Kidney (tissue), 13 donors: ENCODE measurements at regions not wholly inside any gene's neighbourhood (a gene's known extent, or its start where the extent isn't known, plus 50 kb on each side); places are given as distances from the start of the nearest gene placed in this dataset.

Experiments used
- DNase-seq, 5 donors: peaks; one replicate each; pipeline ENCODE4 v3.0.0-alpha.2; 2013 to 2020
- FAIRE-seq: peaks from 2 replicates; lab custom pipeline; 2012; peaks lifted over from hg19 to GRCh38; lab: Jason Lieb, UNC
- H3K27ac ChIP-seq, 2 donors: one replicate each; pipeline ENCODE4 v1.7.0; 2013; ENCODE audit warnings: low read depth in 2 of 2, low read length in 2 of 2, inconsistent platforms in 1 of 2
- H3K27me3 ChIP-seq: one replicate; pipeline ENCODE4 v1.7.1; 2013; ENCODE audit warnings: low read length, inconsistent platforms; ENCODE audit not compliant: control insufficient read depth, insufficient read depth
- H3K36me3 ChIP-seq, 3 donors: one replicate each; pipeline versions ENCODE4 v1.7.0 to v1.7.1; 2013; ENCODE audit warnings: low read length in 3 of 3, control low read depth in 1 of 3, inconsistent platforms in 1 of 3; ENCODE audit not compliant: insufficient read depth in 3 of 3, control insufficient read depth in 2 of 3
- H3K4me1 ChIP-seq, 3 donors: one replicate each; pipeline versions ENCODE4 v1.7.0 to v1.7.1; 2013; ENCODE audit warnings: low read length in 3 of 3, inconsistent platforms in 1 of 3, low read depth in 1 of 3; ENCODE audit not compliant: control insufficient read depth in 2 of 3, insufficient read depth in 2 of 3
- H3K4me3 ChIP-seq, 3 donors: one replicate each; pipeline versions ENCODE4 v1.7.0 to v1.8.1; 2013; ENCODE audit warnings: low read length in 3 of 3, control low read depth in 1 of 3, inconsistent platforms in 1 of 3
- H3K9ac ChIP-seq, 3 donors: one replicate each; pipeline versions ENCODE4 v1.7.0 to v1.7.1; 2013; ENCODE audit warnings: low read length in 3 of 3, control low read depth in 1 of 3, inconsistent platforms in 1 of 3
- H3K9me3 ChIP-seq, 3 donors: one replicate each; pipeline versions ENCODE4 v1.7.0 to v1.7.1; 2013; ENCODE audit warnings: low read length in 3 of 3, control low read depth in 1 of 3, inconsistent platforms in 1 of 3; ENCODE audit not compliant: control insufficient read depth in 2 of 3, insufficient read depth in 1 of 3
- intact Hi-C: fragments of 100-400 bp; cut with DNase I; formaldehyde crosslinking; loops from one replicate; pipeline ENCODE4 v1.11.1; 2022
- TF ChIP-seq, protein P1 (sequence below): IDR thresholded peaks from 3 replicates; pipeline ENCODE4 v1.5.1; 2012; ENCODE audit warnings: mild to moderate bottlenecking, moderate library complexity, borderline replicate concordance; ENCODE audit not compliant: insufficient read depth; ENCODE audit errors: extremely low read depth
- donor health status: control.
- donor health status: control.
- donor health status: control.
- donor health status: control.
- donor health status: control.
- donor health status: DM: yes; HTN: yes; CAD: no.
- donor health status: Normal renal cell carcinoma (clear cell type).

DNA sequence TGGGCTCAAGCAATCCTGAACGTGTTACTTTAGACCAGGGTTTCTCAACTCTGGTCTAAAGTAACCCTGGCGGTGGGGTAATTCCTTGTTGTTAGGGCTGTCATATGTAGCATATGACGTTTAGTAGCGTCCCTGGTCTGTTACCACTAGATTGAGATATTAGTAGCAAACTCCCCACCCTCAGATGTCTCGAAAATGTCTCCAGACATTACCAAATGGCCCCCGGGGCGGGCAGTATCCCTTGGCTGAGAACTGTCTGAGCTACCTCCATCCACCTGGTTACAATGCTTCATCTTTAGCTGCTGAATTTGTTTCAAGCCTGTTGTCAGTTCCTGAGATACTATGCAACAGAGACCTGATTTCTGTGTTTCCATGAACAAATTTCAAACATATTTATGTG lies 56.7 kb downstream of the CLDN34 start:
- Histone ChIP-seq H3K4me3 (no peak overlapping the region), H3K9ac (no peak overlapping the region), H3K36me3 (no peaks in the 10 kb centered on the region), H3K27me3 (no peaks in the 10 kb centered on the region), H3K4me1 (peaks cover 0 to 3% (median 0%) of the 10 kb centered on the region in 3 donors), H3K9me3 (no peaks in the 10 kb centered on the region), H3K27ac (no peak overlapping the region)
- intact Hi-C loops: no loop called here
- TF ChIP-seq, protein P1, sequence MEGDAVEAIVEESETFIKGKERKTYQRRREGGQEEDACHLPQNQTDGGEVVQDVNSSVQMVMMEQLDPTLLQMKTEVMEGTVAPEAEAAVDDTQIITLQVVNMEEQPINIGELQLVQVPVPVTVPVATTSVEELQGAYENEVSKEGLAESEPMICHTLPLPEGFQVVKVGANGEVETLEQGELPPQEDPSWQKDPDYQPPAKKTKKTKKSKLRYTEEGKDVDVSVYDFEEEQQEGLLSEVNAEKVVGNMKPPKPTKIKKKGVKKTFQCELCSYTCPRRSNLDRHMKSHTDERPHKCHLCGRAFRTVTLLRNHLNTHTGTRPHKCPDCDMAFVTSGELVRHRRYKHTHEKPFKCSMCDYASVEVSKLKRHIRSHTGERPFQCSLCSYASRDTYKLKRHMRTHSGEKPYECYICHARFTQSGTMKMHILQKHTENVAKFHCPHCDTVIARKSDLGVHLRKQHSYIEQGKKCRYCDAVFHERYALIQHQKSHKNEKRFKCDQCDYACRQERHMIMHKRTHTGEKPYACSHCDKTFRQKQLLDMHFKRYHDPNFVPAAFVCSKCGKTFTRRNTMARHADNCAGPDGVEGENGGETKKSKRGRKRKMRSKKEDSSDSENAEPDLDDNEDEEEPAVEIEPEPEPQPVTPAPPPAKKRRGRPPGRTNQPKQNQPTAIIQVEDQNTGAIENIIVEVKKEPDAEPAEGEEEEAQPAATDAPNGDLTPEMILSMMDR: no peak
- DNase-seq: no peak
- FAIRE-seq: no peak

DNA sequence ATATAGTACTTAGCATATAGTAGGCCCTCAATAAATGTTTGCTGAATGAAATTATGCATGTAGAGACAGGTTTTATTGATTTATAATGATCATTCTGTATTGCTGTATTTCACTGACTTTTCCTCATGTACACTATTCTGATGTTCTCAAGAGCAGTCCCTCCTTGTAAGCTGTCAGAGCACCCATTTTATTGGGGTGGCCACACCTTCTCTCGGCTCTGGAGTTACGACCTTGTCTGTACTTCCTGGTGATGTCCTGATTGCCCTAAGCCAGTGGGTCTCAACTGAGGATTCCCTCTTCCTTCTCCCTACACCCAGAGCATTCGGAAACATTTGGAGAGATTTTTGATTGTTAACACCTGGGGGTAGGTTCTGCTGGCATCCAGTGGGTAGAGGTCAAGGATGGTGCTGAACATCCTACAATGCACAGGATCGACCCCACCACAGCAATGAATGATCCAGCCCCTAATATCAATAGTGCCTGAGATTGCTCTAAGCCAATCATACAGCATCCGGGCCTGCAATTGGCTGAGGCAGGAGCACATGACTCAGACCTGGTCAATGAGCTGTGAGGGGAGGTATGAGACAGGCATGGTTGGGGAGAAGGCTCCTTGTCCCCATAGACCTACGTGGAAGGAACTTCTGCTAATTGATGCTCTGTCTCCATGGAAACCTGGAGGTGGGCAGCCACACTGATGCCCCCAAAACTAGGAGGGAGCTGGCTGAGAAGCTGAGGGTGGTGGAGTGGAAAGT lies 58.8 kb downstream of the CLDN34 start:
- H3K4me3 ChIP-seq: no peak overlapping the region
- H3K9me3 ChIP-seq: no peaks in the 10 kb centered on the region
- no peak for FAIRE-seq
- H3K4me1 ChIP-seq: peaks cover 0 to 3% (median 0%) of the 10 kb centered on the region in 3 donors
- DNase-seq: no peak
- no peak overlapping the region for H3K27ac ChIP-seq
- H3K27me3 ChIP-seq: no peaks in the 10 kb centered on the region
- intact Hi-C loops: no loop called here
- H3K9ac ChIP-seq: no peak overlapping the region
- no peaks in the 10 kb centered on the region for H3K36me3 ChIP-seq
- TF ChIP-seq, protein P1: no peak

DNA sequence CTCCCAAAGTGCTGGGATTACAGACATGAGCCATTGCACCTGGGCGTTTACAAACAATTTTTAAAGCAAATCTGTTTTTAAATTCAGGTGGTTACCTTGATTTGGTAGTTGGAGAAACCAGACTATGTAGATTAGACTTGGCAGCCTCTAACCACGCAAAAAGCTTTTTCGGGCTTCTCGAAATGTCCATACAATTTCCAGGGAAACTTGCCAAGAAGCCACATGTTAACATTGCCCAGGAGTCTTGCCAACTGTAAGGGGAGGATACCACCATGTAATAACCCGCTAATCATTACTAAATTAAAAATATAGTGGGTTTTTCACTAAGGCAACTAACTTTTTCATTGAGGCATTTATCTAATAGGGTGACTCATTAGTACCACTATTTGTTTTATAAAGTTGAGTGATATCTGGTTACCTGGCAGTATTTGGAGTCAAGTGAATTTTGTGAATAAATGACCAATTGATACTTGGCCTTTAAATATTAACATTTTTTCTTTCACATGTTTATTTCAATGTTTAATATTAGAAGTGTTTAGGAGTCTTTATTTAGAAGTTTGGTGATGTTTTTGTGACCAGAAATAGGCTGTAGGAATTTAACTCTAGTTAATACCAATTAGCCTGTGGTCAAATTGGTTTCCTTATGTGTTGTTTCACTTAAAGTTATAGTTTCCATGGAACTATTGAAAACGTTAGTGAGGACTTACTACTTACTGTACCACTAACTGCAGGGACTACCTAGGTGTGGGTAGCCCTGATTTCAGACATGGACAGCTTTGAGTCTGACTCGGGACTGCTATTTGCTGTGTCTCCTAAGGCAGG lies 61.3 kb downstream of the CLDN34 start:
- Histone ChIP-seq H3K9ac (no peak overlapping the region), H3K4me1 (peaks cover 0 to 7% (median 0%) of the 10 kb centered on the region in 3 donors), H3K27me3 (no peaks in the 10 kb centered on the region), H3K36me3 (no peaks in the 10 kb centered on the region), H3K9me3 (no peaks in the 10 kb centered on the region), H3K4me3 (no peak overlapping the region), H3K27ac (no peak overlapping the region)
- DNase-seq: no peak
- no peak for FAIRE-seq
- intact Hi-C loops: no loop called here
- TF ChIP-seq, protein P1: no peak
